Upper lobe of right lung (tissue), 1 donor: ENCODE measurements at regions not wholly inside any gene's neighbourhood (a gene's known extent, or its start where the extent isn't known, plus 50 kb on each side); places are given as distances from the start of the nearest gene placed in this dataset.

ENCODE experiments used
- ATAC-seq: fragments of 200-7000 bp; cut with Tn5 transposase; one replicate; pipeline ENCODE4 v1.9.1; 2020; ENCODE audit warnings: mild to moderate bottlenecking, moderate library complexity
- DNase-seq: peaks from one replicate; pipeline ENCODE4 v3.0.0-alpha.2; 2020
- H3K27ac ChIP-seq: fragments of 200-600 bp; one replicate; pipeline ENCODE4 v1.8.0; 2022
- H3K27me3 ChIP-seq: fragments of 200-600 bp; one replicate; pipeline ENCODE4 v1.8.0; 2022; ENCODE audit warnings: mild to moderate bottlenecking
- H3K36me3 ChIP-seq: fragments of 200-600 bp; one replicate; pipeline ENCODE4 v1.8.0; 2022
- H3K4me1 ChIP-seq: fragments of 200-600 bp; one replicate; pipeline ENCODE4 v1.8.0; 2022
- H3K4me3 ChIP-seq: fragments of 200-600 bp; one replicate; pipeline ENCODE4 v1.8.0; 2022; ENCODE audit warnings: mild to moderate bottlenecking
- H3K9me3 ChIP-seq: fragments of 200-600 bp; one replicate; pipeline ENCODE4 v1.8.0; 2022
- CTCF ChIP-seq: fragments of 200-600 bp; IDR thresholded peaks from one replicate; pipeline ENCODE4 v1.8.0; 2022; ENCODE audit warnings: antibody characterized with exemption
- intact Hi-C: fragments of 100-400 bp; cut with DNase I; formaldehyde crosslinking; loops from one replicate; pipeline ENCODE4 v1.11.0; 2022
- donor health status: DM: no; HTN: yes; CAD: no; lungs with severe emphysema.

- Histone ChIP-seq H3K27ac (no peak overlapping the region), H3K36me3 (no peaks in the 10 kb centered on the region), H3K4me1 (no peaks in the 10 kb centered on the region), H3K9me3 (no peaks in the 10 kb centered on the region), H3K4me3 (no peak overlapping the region), H3K27me3 (no peaks in the 10 kb centered on the region)
- no peak for DNase-seq
- no peak for ATAC-seq
- intact Hi-C loops = no loop called here
- TF ChIP-seq CTCF = no peak
Measured at GRCh38 chr3:177882124-177882648, 654.0 kb upstream of the KCNMB2 start.

GRCh38 chr3:177883091-177883490, 653.1 kb upstream of the KCNMB2 start:
- no peak for TF ChIP-seq CTCF
- H3K27me3 ChIP-seq = no peaks in the 10 kb centered on the region
- no peaks in the 10 kb centered on the region for H3K4me1 ChIP-seq
- ATAC-seq = no peak
- H3K27ac ChIP-seq = no peak overlapping the region
- DNase-seq = no peak
- H3K36me3 ChIP-seq = no peaks in the 10 kb centered on the region
- H3K4me3 ChIP-seq = no peak overlapping the region
- H3K9me3 ChIP-seq = no peaks in the 10 kb centered on the region
- intact Hi-C loops = no loop called here

GRCh38 chr3:177883957-177884356, 652.3 kb upstream of the KCNMB2 start:
- Histone ChIP-seq H3K4me1 (no peaks in the 10 kb centered on the region), H3K4me3 (no peak overlapping the region), H3K27me3 (no peaks in the 10 kb centered on the region), H3K9me3 (no peaks in the 10 kb centered on the region), H3K27ac (no peak overlapping the region), H3K36me3 (no peaks in the 10 kb centered on the region)
- no peak for TF ChIP-seq CTCF
- DNase-seq = no peak
- no peak for ATAC-seq
- intact Hi-C loops = no loop called here

- H3K4me3 ChIP-seq = no peak overlapping the region
- TF ChIP-seq CTCF = no peak
- H3K36me3 ChIP-seq = no peaks in the 10 kb centered on the region
- H3K4me1 ChIP-seq = no peaks in the 10 kb centered on the region
- no peaks in the 10 kb centered on the region for H3K27me3 ChIP-seq
- intact Hi-C loops = no loop called here
- no peaks in the 10 kb centered on the region for H3K9me3 ChIP-seq
- DNase-seq (no peak), ATAC-seq (no peak)
- no peak overlapping the region for H3K27ac ChIP-seq
Measured at GRCh38 chr3:177885063-177885462, 651.2 kb upstream of the KCNMB2 start.

GRCh38 chr3:177886501-177886900, 649.7 kb upstream of the KCNMB2 start:
- intact Hi-C loops = no loop called here
- H3K27me3 ChIP-seq = no peaks in the 10 kb centered on the region
- no peaks in the 10 kb centered on the region for H3K36me3 ChIP-seq
- no peak overlapping the region for H3K27ac ChIP-seq
- no peaks in the 10 kb centered on the region for H3K4me1 ChIP-seq
- DNase-seq = no peak
- H3K9me3 ChIP-seq = no peaks in the 10 kb centered on the region
- TF ChIP-seq CTCF = no peak
- ATAC-seq = no peak
- H3K4me3 ChIP-seq = no peak overlapping the region

GRCh38 chr3:177887475-177887874, 648.8 kb upstream of the KCNMB2 start:
- Histone ChIP-seq H3K9me3 (no peaks in the 10 kb centered on the region), H3K36me3 (no peaks in the 10 kb centered on the region), H3K4me1 (no peaks in the 10 kb centered on the region), H3K27ac (no peak overlapping the region), H3K27me3 (no peaks in the 10 kb centered on the region), H3K4me3 (no peak overlapping the region)
- TF ChIP-seq CTCF = no peak
- ATAC-seq (no peak), DNase-seq (no peak)
- intact Hi-C loops = no loop called here
